DMS153 treated with DMSO at 0.1 percent for 48 hours (cell line): ENCODE measurements at regions not wholly inside any gene's neighbourhood (a gene's known extent, or its start where the extent isn't known, plus 50 kb on each side); places are given as distances from the start of the nearest gene placed in this dataset.

ENCODE experiments used
- DNase-seq: peaks from one replicate; lab custom pipeline; 2025; ENCODE audit not compliant: unreplicated experiment; lab: John Stamatoyannopoulos, UW

DNA sequence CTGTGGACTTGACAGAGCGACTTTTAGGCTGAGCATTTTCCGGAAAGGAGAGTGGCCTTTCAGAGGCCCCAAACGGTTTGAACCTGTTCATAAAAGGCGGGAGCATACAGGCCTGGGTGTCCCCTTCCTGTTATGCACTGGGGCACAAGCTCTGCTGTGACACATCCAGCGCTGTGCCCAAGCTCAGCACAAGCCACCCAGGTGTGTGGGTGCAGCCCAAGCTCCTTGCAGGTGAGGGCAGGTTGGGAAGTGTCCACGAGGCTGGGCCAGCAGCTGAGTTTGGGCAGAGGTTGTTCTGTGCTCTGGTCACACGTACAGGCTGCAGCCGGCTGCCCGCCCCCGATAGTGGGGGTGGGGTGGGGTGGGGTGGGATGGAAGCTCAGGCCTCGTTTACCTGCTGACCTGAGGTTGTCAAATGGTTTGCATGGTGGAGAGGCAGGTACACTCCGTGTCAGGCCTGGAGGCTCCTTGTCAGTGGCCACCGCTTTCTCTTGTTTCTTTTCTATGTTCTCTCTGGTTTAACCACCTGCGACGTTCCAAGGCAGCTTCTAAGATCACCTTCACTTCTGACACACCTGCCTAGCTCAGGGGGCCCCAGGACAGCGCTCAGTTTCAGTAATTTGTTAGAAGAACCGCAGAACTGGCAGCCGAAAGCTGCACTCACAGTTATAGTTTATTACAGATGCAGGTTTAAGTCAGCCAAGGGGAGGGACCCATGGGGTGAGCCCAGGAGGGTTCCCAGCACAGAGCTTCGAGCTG lies 194.7 kb upstream of the CIBAR2 start:
- DNase-seq: no peak

DNA sequence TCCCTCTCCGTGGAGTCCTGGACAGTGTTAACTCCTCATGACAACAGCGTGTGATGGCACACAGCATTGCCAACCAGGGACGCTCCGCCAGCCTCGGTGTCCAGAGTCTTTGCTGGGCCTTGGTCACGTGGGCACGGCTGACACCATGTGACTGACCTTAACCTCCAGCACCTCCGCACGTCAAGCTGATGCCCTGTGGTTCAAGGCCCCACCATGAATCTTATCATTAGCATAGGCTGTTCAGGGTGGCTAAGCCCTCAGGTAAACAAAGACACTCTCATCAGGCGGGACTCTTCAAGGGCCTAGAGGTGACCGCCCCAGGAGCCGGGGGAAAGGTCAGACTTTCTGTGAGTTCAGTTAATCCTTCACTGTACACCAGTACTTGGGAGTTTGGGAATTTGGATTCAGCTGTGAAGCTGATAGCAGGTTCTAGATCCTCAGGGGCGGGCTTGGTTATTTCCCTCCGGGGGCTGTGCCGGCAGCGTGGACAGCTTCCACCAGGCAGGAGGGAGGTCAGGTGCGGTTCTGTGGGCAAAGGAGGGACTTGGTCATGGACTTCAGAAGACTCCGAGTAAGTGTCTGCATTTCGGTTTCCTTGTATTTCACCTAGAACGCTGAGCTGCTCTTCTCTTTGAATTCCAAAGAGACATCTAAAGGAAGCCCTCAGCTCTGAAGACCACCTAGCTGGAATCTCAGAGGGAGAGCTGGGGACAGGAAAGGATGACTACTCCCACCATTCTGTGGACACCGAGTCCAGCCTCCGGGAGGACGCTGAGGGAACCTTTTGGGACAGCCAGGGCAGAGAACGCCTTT lies 195.5 kb upstream of the CIBAR2 start:
- DNase-seq: no peak

DNA sequence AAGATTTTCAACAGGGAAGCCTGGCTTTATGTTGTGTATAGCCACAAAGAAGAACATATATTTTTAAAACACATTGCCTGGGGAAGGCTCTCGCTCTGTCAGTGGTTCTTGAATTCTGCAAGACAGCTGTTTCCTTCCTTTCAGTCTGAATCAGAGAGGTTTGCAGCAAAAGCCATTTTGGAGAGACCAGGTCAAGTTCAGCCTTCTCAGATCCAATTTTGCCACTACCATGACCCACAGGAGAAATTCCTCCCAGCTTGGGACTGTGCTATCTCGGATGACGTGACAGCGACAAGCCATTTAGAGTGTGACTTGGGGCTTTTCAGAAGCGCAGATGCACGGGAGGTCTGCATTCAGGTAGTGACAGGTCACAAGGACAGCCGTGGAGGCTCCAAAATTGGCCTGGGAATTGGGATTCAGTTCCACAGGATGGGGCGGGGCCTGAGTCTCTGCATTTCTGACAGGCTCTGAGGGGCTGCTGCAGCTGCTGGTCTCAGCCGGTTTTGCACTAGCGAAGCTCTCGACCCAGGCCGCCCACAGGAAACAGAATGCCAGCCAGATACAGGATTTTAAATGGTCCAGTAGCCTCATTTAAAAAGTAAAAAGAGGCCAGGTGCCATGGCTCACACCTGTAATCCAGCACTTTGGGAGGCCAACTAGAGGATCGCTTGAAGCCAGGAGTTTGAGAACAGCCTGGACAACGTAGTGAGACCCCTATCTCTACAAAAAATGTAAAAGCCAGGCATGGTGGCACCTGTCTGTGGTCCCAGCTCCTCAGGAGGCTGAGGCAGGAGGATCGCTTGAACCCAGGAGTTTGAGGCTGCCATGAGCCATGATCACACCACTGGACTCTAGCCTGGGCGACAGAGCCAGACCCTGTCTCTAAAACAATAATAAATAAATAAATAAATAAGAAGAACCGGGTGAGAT lies 196.6 kb upstream of the CIBAR2 start:
- no peak for DNase-seq

DNA sequence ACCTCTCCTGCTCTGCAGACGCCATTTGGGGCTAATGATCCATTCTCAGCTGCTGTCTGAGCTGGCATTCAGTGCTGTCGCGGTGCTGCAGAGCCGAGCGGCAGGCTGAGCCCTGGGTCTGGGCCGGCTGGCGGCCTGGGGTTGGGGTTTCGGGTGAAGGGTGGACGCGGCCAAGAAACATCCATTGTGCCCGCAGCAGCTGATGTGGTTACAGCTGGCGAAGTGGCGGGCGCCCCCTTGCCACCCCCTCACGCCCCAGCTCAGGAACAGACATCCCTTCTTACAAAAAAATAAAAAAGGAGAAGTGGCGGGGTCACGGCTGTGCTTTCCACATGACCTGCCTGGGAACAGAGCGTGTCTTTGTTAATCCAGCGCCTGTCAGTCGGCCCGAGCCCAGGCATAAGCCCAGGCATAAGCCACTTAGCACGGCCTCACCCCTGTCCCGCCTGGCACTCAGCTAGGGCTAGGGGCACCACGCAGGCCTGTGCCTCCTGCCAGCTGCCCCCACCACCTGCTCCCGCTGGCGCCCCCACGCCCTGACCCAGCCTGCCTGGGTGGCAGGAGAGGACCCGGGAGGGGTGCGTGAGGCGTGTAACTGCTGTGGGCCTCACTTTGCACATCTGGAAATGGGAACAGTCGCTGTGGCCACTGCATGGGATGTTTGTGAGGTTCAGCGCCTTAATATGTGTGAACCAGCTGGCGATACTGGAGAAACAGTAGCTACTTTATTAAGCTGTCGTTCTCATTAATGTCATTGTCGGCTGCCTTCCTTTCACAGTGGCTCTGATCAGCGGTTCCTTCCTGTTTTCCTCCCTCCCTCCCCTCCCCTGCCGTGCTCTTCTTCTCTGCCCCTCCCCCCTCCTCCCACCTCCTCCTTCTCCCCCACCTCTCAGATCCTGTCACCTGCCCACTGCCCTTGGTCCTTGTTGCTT lies 197.7 kb upstream of the CIBAR2 start:
- DNase-seq: no peak

DNA sequence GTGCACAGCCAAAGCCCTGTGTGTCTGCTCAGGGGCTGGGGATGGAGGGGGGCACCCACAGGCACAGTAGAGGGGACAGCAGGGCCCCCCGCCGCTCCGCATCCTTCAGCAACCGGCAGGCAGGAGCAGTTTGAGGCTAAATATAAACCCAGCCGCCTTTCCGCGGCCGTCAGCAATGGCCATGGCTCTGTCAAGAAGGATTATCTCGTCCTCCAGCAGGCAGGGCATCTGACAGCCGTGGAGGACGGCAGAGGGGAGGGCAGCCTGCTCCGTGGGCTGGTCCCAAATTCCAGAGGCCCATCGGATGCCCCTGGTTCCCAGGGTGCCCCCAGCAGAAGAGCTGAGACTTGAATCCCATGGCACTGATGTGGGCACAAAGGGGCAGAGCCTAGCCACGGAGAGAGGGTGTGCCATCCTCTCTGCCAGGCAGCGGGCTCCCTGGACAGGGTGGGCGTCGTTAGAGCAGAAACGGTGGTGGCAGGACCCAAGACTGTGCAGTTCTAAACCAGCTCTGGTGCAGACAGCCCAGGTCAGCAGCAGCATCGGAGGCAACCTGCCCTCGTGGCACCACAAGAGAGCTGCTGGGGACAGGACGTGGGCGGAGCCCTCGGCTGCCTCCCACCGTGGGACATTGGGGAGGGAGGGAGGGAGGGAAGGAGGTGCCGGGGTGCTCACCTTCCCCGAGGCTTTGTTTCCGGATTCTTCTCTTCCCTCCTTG lies 198.8 kb upstream of the CIBAR2 start:
- DNase-seq: no peak

DNA sequence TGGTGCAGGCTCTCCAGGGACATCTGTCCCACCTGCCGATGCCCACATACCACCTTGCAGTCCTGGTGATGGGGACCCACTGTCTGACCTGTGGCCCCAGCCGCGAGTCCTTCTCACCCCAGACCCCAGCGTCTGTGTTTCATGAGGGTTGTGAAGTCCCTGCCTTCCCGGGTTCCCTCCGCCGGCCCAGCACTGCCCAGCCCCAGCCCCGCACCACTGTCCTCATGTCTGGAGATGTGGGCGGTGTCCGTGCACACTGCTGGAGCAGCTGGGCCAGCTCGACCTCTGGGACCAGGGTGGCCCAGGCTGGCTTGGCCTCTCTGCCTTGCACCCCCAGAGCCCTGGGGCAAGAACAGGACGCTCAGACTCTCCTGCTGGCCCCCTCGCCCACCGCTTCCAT lies 199.5 kb upstream of the CIBAR2 start:
- no peak for DNase-seq

DNA sequence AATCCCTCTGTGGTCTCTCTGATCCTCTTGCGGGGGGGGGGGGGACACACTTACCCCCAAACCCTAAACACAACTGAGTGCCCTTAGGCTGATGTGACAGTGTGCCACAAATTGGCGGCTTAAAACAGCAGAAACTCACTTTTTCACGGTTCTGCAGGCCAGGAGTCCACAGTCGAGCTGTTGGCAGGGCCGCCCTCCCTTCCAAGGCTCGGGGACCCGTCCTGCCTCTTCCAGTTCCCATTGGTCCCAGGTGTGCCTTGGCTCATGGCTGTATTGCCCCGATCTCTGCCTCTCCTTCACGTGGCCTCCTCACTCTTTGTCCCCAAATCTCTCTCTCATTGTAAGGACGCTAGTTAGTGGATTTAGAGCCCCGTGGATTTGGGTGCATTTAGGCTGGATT lies 199.9 kb upstream of the CIBAR2 start:
- no peak for DNase-seq

DNA sequence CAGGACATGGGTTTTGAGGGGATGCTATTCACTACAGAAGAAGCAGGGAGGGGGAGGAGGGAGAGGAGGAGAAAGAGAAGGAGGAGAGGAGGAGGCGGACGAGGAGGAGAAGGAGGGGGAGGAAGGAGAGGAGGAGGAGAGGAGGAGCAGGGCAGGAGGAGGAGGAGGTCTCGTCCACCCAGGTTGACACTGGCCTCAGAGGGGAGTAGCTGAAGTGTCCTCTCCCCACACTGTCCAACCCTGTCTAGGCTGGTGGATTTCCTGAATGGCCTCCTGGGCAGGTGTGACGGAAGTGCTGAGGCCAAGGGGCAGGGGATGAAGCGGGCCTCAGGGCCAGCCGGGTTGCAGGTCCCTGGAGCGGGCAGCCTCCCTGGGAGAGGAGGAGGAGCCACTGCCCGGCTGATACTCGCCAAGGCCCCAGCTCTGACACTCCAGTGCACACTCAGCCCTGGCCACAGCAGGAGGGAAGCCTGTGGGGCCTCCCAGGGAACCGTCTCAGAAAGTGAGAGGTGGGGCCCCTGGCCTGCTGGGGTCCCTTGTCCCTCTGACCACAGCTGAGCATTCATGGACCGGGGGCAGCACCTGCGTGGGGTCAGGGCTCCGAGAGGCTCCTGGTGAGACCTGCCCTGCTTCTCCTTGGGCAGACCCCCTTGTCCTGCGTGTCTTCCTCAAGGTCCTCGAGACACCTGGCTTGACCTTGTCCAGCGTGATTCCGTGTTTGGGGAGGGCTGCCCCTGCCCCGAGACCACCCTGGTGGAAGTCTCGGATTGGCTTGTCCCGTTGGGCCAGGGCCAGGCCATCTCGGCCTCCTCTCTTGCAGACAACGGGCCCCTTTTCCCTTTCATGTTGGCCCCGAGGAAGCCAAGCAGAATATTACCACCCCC lies 200.6 kb upstream of the CIBAR2 start:
- no peak for DNase-seq

DNA sequence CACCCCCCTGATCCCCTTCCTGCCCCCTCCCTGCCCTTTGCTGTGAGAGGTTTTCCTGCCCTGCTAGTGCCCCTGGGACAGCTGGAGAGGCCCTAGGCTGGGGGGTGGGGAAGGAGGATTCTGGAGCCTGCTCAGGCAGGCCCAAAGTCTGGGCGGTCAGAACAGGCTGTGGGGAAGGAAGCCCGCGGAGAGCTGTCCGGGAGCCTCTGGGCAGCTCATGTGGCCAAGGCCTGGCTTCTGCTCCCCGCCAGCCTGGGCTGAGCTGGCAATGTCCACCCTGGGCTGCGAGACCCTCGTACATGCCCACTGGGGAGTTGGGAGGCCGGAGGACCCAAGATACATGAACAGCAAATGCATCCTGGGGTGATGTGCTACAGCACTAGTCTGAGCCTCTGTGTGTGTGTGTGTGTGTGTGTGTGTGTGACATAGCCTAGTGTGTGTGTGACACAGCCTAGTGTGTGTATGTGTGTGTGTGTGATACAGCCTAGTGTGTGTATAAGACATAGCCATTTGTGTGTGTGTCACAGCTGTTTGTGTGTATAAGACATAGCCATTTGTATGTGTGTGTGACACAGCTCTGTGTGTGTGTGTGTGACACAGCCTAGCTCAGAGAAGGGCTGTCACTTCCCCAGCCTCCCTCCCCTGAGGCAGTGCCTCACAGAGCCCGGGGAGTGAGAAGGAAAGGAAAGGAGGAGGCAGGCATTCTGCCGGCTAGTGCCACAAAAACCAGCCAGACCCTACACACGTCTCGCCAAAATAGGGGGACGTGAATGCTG lies 201.4 kb upstream of the CIBAR2 start:
- DNase-seq: no peak

DNA sequence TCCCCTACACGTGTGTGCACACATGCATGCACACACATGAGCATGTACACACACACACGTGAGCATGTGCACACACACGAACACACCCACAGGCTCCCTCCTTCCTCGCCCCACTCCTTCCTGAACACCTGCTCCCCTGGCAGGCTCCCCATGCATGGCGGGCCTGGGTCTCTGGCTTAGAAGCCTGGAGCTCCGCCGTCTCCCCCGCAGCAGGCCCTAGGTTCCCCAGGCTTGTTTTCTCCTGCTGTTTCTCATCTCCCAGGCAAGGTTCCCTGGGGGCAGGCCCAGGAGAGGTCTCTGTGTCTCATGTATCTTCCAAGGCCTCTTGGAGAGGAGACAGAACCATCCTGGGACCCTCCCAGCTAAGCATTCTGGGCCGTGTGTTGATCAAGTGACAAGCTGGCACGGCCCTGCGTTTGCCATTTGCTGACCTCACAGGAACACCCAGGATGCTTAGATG lies 202.3 kb upstream of the CIBAR2 start:
- DNase-seq: no peak

DNA sequence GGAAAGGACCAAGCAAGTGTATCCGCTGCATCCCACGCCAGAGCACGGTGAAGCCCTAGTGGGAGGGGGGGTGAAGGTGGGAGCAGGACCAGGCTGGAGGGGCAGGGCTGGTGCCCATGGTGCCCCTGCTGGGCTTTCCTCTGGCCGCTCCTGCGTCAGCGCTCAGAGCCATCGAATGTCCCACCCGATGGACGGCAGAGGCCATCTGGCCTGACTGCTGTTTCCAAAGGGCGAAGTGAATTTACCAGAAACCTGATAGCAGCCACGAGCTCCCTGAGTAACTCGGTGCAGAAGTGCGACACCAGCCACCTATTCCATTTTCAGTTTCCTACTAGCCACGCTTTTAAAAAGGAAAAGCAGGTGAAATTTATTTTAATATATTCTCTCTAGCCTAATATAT lies 203.6 kb upstream of the CIBAR2 start:
- DNase-seq: no peak

DNA sequence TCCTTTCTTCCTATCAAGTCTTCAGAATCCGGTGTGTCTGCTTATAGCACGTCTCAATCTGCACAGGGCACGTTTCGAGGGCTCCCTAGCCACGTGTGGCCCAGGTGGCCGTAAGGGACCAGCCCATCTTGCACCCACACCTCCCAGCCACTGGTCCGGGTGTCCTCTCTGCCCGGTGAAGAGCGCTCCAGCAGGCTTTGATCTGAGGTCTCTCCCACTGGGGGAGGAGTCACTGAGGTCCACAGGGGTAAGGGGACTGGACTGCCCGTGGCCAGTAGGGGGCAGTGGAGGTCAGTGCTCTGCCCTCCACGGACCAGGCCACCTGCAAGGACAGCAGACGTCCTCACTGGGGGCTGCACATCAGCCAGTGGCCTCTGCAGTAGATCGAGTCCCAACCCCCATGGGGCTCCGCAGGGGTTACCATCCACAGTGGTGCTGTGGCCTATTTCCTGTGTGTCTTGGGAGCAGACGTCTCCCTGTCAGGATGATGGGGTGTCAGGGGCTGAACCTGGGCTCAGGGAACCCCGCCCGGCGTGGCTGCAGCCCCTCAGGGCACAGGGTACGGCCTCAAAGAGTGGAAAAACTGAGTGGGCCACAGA lies 204.1 kb upstream of the CIBAR2 start:
- peak; percentile 53 for DNase-seq

DNA sequence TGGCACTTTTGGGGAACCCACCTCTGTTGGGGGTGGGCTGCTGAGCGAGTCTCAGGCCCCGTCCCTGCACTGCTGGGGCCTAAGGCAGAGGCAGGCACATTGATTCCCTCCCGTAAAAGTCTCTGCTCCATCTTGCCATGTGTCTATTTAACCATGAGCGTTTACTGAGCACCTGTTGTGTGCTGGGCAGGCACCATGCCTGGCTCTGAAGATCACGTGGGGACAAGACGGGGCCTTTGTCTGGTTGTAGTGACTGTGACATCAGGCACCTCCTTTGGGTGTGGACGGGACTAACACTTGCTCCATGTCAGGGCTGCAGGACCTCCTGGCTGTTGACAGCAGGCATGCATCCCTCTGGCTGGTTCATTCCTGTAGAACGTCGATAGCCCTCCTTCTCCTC lies 204.7 kb upstream of the CIBAR2 start:
- no peak for DNase-seq

DNA sequence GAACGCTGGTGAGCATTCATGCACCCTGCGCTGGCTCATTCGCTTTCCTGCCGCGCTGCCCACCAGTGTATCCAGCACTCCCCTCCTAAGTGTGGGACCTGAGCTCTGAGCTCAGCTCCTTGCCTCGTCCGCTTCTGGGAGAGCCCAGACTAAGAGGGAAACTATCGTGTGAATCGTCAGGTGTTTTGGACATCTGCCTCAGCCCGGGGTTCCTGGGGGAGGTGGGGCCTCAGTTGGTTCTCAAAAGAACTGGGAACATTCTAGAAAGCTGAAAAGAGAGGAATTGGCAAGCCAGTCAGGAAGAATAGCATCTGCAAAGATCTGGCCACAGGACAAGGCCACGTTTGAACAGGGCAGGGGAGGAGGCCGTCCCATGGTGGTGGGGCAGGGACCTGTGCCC lies 205.4 kb upstream of the CIBAR2 start:
- DNase-seq: no peak

DNA sequence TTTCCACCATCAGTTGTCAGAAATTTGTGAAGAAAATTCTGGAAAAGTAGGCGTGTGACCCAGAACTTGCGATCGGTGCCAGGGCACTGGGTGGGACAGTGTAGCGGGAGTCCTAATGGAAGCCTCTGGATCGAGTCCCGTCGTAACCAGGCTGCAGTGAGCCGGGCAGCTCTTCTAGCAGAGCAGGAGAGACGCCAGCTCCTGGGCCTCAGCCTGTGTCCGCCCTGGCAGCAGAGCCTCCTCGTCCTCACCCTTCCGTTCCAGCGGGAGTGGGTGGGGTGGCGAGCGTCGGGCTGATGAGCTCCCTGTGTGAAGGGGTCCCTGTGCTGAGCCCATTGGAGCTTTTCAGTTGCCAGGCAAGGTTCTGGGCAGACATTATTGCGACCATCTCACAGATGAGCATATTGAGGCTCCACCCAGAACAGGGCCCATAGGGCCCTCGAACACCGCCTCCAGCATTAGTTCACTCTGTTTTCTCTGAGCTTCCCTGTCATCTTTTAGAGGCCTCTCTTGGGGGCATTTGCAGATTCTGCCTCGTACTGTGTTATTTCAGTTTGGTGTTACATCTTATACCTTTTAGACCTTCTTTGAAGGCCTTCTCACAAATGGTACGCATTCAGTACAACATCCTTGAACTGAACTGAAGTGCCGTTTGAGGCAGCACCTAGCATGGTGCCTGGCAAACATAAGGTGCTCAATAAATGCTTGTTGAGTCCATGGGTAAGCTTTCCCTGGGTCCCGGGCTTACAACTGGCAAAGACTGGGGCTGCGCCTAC lies 207.1 kb upstream of the CIBAR2 start:
- no peak for DNase-seq

DNA sequence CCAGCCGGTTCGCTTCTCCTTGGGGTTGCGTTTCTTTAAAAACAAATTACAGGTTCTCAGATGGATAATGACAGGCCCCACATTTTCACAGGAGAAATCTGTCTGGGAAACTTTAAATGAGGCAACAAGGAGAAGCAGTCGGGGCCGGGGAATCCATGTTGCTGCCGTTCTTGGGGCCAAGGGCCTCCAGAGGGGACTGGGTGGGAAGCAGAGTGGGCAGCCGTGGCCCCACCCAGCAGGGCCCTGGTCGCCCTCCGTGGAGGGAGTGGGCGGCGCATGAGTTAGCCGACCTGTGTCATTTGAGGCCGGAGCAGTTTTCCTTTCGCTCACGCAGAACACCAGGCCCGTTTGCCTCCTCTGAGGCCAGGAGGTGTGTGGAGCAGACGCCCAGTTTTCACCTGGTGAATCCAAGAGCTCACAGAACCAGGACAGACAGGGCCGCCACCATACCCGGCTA lies 207.7 kb upstream of the CIBAR2 start:
- DNase-seq: no peak
